ENCODE measurements at regions not wholly inside any gene's neighbourhood (a gene's known extent, or its start where the extent isn't known, plus 50 kb on each side); places are given as distances from the start of the nearest gene placed in this dataset.
A peak's percentile ranks its signal among the peaks of the same experiment; 100 is the strongest.

DNA sequence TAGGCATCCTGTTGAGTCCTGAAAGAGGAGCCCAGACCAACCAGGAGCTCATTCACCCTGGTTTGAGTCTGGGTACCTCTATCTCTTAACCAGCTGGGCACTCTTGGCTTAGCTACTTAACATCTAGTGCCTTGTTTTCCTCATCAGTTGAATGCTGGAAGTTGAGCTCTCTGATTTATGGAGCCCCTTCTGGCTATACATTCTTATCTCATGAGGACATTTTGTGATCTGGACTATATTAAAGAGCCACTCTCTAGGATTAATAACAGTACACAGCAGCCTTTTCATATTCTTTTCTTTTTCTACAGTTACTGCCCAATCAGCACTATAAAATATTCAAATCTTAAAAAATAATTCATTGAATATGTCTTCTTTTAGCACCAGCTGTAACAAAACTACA, 296.9 kb upstream of the RUNX1 start:
- DNase-seq (ENCODE audit: low read depth) = no peak

DNA sequence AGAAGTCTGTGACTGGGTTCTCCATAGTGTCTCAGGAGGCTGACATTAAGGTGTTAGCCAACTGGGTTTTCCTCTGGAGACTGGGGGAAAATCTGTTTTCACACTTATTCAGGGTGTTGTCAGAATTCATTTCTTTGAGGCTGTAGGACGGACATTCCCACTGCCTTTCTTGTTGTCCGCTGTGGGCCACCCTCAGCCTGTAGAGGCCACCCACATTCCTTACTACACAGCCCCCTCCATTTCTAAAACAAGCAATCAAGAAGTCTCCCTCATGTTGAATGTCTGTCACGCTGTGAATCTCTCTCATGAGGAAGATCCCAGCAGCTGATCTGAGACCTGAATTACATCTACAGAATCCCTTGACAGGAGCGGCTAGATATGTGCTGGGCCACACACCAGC, 295.5 kb upstream of the RUNX1 start:
- DNase-seq (ENCODE audit: low read depth) = no peak

- peak; percentile 15 for DNase-seq (ENCODE audit: low read depth)
These were observed 294.1 kb upstream of the RUNX1 start for GRCh38 chr21:35343046-35343819.

DNA sequence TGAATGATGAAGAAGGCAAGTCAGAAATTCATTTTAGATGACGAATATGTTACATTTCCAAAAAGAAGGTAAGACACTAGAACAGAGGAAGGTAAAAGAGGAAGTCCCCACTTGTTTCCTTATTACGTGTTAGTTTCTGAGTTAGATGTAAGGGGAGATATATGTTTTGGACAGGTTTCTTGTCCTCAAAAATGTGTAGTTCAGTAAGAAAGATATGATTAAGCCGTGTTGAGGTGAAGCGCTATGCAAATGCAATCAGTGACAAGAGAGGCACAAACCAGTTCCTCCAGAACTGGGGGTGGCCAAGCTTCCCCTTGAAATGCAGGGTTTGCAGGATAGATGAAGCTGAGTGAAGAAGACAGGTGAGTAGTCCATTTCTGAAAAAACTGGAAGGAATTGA, 293.3 kb upstream of the RUNX1 start:
- no peak for DNase-seq (ENCODE audit: low read depth)

GRCh38 chr21:35340273-35340672, 291.2 kb upstream of the RUNX1 start:
- DNase-seq (ENCODE audit: low read depth) = no peak

GRCh38 chr21:35338881-35339632, 290.0 kb upstream of the RUNX1 start:
- no peak for DNase-seq (ENCODE audit: low read depth)

- DNase-seq (ENCODE audit: low read depth) = no peak
These were observed 289.2 kb upstream of the RUNX1 start for GRCh38 chr21:35338281-35338680.

DNA sequence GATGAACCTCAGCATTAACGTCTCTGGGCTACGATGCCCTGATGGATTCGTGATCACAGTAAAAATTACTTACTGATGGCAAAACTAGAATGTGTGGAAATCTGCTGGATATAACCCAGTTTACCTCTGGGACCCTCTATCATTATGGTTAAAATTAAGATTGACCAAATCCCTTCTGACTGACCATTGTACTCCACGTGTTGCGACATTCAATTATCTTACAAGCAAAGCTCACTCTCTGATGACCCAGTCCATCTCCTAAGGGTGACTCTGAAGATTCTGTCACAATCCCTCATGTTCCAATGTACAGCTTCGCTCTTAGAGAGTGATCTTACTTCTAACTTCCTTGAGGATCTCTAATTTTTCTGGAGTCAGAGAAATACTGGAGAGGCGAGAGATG, 288.5 kb upstream of the RUNX1 start:
- no peak for DNase-seq (ENCODE audit: low read depth)

DNA sequence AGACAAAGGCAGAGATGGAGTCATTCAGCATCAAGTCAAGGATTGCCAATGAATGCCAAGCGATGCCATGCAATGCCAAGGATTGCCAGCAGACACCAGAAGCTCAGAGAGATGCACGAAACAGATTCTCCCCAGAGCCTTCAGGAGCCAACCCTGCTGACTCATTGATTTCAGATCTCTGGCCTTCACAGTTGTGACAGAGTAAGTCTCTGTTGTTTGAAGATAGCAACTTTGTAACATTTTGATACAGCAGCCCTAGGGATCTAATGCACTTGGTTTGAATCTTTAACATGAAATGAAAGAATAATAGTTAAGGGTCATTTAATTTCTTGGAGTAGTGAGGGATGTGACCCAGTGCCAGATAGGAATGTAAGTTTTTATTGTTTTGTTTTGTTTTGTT, 287.4 kb upstream of the RUNX1 start:
- no peak for DNase-seq (ENCODE audit: low read depth)

DNA sequence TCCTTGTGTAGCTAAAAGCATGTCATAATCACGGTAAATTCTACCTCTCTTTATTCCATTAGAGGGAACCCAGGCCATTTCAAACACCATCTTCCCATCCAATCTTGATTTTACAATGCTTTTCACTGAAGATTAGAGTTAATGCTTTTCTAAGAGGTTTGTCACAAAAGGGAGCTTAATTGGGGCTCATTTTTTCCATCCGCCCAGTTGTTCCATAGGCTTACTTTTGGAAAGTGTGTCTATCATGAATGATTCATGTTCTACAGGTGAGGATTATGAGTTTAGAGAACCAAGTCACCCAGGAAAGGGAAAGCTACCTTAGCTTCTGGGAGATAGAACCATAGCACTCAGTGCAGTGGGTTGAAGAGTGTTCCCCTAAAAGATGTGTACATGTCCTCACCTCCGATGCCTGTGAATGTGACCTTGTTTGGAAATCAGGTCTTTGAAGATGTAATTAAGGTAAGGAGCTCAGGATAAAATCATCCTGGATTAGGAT, 286.9 kb upstream of the RUNX1 start:
- no peak for DNase-seq (ENCODE audit: low read depth)

DNA sequence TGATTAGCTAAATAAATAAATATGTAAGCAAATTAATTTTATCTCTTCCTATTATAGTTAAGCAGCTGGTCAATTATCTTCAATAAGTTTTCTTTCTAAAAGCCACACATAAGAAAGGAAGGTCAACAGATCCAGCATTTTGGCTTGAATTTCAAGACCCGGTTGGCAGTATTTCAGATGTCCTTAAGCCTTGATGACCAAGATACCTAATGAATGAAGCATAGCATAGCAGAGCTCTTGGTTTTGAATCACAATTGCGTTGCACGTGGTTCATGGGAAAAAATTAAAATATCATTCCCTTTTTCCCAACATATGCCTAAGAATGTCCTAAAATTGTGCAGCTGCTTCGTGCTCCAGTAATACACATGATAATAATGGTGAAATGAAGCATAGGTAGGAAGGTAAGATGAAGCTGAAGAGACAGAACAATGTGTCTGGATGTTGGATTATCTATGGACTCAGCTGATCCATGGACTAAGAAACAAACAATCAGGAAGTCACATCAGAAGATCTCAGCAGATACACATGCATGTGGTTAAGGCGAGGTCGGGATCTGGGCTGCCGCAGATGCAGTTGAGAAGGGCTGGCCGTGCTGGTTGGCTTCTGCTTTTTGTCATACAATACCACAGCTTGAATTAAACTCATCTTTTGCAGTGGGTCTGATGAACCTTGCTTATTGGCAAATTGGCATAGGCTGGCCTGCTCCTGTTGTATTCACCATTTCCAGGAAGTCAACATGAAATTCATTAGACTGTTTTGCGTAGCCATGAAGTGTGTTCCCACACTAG, 284.9 kb upstream of the RUNX1 start:
- DNase-seq (ENCODE audit: low read depth) = no peak

GRCh38 chr21:35332841-35333426, 283.8 kb upstream of the RUNX1 start:
- no peak for DNase-seq (ENCODE audit: low read depth)

DNA sequence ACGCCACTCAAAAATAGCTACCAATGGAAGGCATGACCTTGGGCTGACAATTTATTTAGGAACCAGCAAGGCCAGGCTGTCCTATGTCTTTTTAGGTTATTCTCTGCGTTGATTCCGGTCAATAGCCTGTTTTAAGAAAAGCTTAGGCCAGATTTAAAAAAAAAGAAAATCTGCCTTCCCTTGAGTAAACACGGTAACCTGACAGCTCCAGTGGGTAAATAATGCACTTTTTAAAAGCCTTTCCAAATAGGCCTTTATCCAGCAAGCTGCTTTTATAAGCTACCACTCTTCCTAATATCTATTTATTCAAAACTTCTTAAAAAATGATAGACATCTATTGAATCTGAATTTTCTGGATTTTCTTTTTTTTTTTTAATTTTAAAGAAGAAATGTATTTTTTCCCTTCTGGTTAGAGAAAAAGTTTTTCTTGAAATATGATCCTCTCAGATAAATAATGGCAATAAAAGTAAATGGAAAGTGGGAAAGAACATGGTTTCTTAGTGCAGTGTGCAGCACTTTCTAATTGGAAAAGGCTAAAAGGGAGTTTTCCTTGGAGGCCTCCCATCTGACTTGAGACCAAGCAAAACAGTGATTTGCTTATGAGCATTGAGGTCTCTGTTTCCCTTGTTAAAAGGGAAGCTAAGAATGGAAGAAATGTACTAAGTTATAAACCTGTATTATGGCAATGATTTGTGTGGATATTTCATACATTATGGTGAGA, 281.0 kb upstream of the RUNX1 start:
- no peak for DNase-seq (ENCODE audit: low read depth)

DNA sequence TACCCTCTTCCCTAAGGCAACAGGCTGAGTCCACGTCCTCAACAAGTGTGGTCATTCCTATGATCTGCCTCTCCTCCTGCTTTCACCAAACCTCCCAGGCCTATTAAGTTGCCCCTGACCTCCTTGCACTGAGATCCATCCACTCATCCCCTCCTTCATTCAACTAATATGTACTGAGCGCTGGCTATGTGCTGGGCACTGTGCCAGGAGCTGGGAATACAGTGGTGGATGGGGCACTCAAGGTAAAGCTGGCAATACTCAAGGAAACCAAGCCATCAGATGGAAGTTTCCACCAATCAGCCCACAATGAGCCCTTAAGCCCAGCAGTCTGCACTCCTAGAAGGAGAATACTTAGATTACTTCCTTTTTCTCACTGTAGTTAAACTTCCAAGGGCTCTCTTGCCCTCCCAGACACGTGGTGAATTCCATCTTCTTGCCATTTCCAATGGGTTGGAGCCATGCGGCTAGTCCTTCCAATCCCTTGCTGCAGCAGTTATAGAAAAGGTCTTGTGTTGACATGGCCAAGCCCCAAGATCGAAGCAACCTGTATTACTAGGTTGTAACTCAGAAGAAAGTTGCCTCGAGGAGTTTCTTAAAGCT, 279.9 kb upstream of the RUNX1 start:
- no peak for DNase-seq (ENCODE audit: low read depth)

DNA sequence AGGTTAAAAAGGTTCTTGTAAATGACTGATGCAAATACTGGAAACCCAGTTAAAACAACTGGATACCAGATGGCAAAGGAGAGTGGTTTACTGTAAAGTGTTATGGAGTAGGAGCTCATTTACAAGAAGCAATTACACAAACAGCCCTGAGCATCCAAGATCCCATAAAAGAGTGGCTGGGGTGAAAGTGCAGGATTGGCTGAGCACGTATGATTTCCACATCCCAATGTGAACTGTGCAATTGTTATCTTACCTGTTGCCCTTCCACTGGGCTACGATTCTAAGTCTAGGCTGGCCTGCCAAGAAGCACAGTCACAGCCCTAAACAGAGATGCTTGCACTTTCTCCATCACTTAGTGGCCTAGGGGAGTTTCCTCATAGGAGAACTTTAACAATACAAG, 277.6 kb upstream of the RUNX1 start:
- peak; percentile 21 for DNase-seq (ENCODE audit: low read depth)

DNA sequence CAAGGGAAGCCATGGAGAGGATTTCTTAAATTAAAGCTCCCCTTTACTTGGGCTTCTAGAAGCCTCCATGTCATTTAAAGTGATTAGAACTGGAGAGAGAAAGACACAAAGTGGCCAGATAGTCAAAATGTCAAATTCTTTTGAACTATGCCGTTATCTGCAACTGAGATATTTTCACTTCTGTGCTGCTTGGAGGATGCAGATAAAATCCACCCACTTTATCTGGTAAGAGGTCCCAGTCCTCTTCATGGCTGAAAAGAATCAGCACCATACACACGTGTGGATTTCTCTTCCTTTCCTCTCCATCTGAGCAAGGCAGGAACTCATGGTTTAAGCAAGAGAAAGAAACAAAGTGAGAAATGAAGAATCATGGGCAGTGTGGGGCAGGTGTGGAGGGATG, 276.9 kb upstream of the RUNX1 start:
- DNase-seq (ENCODE audit: low read depth) = no peak

GRCh38 chr21:35324372-35325220, 275.5 kb upstream of the RUNX1 start:
- peak; percentile 96 for DNase-seq (ENCODE audit: low read depth)

DNA sequence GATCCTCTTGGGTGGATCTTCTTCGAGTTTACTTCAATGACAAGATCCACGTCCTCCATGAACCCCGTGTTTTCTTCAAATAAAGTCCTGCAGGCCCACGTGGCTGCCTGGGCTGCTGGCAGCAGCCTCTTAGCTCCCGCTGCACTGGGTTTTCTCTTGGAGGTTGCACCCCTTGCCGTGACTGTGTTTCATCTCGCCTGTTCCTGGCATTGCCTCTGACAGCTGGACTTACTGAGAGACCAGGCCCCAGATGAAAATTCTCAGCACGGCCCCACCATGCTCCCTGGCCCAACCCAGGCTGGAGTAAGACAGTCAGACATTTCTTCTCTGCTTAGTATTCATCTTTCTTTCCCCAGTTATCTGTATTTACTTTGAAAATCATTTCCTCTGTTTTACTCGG, 274.8 kb upstream of the RUNX1 start:
- DNase-seq (ENCODE audit: low read depth) = no peak

DNA sequence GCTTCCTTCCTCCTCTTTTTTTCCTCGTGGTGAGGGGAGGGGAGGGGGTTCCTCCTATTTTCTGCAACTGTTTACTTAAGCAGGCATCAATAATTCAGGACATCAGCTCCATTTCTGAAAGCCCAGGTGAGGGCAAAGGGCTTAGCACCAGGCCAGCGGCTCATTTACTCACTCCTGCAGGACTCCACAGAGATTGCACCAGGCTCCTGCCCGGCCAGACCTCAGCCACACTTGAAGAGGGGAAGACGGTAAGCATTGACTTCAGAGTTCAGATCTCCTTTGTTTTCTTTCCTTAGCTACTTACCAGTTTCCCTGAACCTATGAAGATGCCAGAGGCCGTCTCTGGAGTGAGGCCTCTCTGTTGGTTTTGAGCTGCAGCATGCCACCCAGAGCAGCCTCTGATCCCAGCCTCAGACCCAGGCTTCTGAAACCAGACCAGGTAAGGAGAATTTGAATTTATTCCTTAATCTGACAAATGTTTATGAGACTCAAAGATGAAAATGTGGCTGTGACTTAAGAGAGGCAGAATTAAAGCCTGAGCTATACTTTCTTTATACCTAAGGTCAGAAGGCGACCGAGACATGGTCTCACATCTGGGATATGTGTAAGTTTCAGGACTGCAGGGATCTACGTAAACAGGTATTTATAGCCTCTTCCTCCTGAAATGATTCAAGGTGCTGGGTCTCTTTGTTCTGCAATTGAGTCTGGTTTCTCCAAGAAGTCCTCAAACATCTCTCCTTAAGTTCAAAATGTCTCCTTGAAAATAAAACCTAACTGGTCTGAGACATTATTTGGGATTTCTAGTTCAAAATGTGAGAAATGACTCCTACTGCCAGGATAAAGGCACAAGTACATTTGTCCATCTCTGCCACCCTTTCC, 272.5 kb upstream of the RUNX1 start:
- DNase-seq (ENCODE audit: low read depth) = no peak

Data from M059J (cell line).